GM23338 (cell line): ENCODE measurements at regions not wholly inside any gene's neighbourhood (a gene's known extent, or its start where the extent isn't known, plus 50 kb on each side); places are given as distances from the start of the nearest gene placed in this dataset.

ENCODE experiments used
- CREB1 ChIP-seq: fragments of 250-450 bp; sonication (Bioruptor Pico); IDR thresholded peaks from 2 replicates; pipeline ENCODE4 v1.5.0; 2020; ENCODE audit warnings: low read depth, mild to moderate bottlenecking, moderate library complexity
- CTCF ChIP-seq, 2 experiments: fragments of 200-600 bp in 1 of 2; sonication (generic) in 1 of 2; conservative IDR thresholded peaks; 2 replicates each; pipeline versions ENCODE4 v1.5.1 to v1.6.1; 2016 to 2017; ENCODE audit warnings: antibody characterized with exemption in 2 of 2, low read depth in 2 of 2, mild to moderate bottlenecking in 2 of 2, moderate library complexity in 1 of 2
- EZH2 ChIP-seq: fragments of 200-600 bp; sonication (generic); IDR thresholded peaks from one replicate; pipeline ENCODE4 v1.8.0; 2017; ENCODE audit warnings: antibody characterized with exemption, mild to moderate bottlenecking, low read depth; ENCODE audit not compliant: unreplicated experiment
- EZH2phosphoT487 ChIP-seq: fragments of 200-600 bp; sonication (generic); IDR thresholded peaks from one replicate; pipeline ENCODE4 v1.8.1; 2018; ENCODE audit warnings: antibody characterized with exemption; ENCODE audit not compliant: unreplicated experiment
- JUNB ChIP-seq: IDR thresholded peaks from one replicate; pipeline ENCODE4 v1.6.1; 2016; ENCODE audit warnings: antibody characterized with exemption; ENCODE audit not compliant: unreplicated experiment
- NANOG ChIP-seq: IDR thresholded peaks from 2 replicates; pipeline ENCODE4 v1.6.1; 2016; ENCODE audit warnings: antibody characterized with exemption, borderline replicate concordance
- POLR2AphosphoS5 ChIP-seq: IDR thresholded peaks from 2 replicates; pipeline ENCODE4 v1.6.1; 2016; ENCODE audit warnings: antibody characterized with exemption, low read depth
- STAT1 ChIP-seq: IDR thresholded peaks from one replicate; pipeline ENCODE4 v1.6.1; 2016; ENCODE audit warnings: antibody characterized with exemption; ENCODE audit not compliant: unreplicated experiment
- ZNF114 ChIP-seq: fragments of 250-450 bp; sonication (Bioruptor Pico); IDR thresholded peaks from 2 replicates; pipeline ENCODE4 v1.5.0; 2020; ENCODE audit warnings: mild to moderate bottlenecking, moderate library complexity
- ZNF331 ChIP-seq: fragments of 250-450 bp; sonication (Bioruptor Pico); IDR thresholded peaks from 2 replicates; pipeline ENCODE4 v1.5.0; 2020; ENCODE audit warnings: low read depth, mild to moderate bottlenecking, moderate library complexity
- ZNF462 ChIP-seq: fragments of 250-450 bp; sonication (Bioruptor Pico); IDR thresholded peaks from 2 replicates; pipeline ENCODE4 v1.5.0; 2020; ENCODE audit warnings: mild to moderate bottlenecking, moderate library complexity
- TF ChIP-seq, protein P1 (sequence below): IDR thresholded peaks from one replicate; pipeline ENCODE4 v1.6.1; 2018; ENCODE audit warnings: antibody characterized with exemption; ENCODE audit not compliant: unreplicated experiment
- TF ChIP-seq, protein P2 (sequence below): IDR thresholded peaks from 2 replicates; pipeline ENCODE4 v1.6.1; 2016; ENCODE audit warnings: antibody characterized with exemption

GRCh38 chr3:55349851-55350250 is 137.3 kb downstream of the WNT5A start:
- no peak for TF ChIP-seq CTCF (conservative IDR thresholded peaks at IDR 0.05; ENCODE audit: low read depth in 2 of 2)
- no peak for TF ChIP-seq POLR2AphosphoS5
- TF ChIP-seq JUNB = no peak
- TF ChIP-seq, protein P1, sequence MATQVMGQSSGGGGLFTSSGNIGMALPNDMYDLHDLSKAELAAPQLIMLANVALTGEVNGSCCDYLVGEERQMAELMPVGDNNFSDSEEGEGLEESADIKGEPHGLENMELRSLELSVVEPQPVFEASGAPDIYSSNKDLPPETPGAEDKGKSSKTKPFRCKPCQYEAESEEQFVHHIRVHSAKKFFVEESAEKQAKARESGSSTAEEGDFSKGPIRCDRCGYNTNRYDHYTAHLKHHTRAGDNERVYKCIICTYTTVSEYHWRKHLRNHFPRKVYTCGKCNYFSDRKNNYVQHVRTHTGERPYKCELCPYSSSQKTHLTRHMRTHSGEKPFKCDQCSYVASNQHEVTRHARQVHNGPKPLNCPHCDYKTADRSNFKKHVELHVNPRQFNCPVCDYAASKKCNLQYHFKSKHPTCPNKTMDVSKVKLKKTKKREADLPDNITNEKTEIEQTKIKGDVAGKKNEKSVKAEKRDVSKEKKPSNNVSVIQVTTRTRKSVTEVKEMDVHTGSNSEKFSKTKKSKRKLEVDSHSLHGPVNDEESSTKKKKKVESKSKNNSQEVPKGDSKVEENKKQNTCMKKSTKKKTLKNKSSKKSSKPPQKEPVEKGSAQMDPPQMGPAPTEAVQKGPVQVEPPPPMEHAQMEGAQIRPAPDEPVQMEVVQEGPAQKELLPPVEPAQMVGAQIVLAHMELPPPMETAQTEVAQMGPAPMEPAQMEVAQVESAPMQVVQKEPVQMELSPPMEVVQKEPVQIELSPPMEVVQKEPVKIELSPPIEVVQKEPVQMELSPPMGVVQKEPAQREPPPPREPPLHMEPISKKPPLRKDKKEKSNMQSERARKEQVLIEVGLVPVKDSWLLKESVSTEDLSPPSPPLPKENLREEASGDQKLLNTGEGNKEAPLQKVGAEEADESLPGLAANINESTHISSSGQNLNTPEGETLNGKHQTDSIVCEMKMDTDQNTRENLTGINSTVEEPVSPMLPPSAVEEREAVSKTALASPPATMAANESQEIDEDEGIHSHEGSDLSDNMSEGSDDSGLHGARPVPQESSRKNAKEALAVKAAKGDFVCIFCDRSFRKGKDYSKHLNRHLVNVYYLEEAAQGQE = no peak
- TF ChIP-seq NANOG = no peak
- TF ChIP-seq EZH2 = no peak
- no peak for TF ChIP-seq CREB1 (CRISPR knock-in tag)
- TF ChIP-seq ZNF331 (CRISPR knock-in tag) = no peak
- TF ChIP-seq EZH2phosphoT487 = no peak
- TF ChIP-seq ZNF114 (CRISPR knock-in tag) = no peak
- no peak for TF ChIP-seq STAT1
- no peak for TF ChIP-seq ZNF462 (CRISPR knock-in tag)
- TF ChIP-seq, protein P2, sequence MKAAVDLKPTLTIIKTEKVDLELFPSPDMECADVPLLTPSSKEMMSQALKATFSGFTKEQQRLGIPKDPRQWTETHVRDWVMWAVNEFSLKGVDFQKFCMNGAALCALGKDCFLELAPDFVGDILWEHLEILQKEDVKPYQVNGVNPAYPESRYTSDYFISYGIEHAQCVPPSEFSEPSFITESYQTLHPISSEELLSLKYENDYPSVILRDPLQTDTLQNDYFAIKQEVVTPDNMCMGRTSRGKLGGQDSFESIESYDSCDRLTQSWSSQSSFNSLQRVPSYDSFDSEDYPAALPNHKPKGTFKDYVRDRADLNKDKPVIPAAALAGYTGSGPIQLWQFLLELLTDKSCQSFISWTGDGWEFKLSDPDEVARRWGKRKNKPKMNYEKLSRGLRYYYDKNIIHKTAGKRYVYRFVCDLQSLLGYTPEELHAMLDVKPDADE = no peak
